ENCODE measurements at regions not wholly inside any gene's neighbourhood (a gene's known extent, or its start where the extent isn't known, plus 50 kb on each side); places are given as distances from the start of the nearest gene placed in this dataset.
"Not testable (repeated sequence)": the region's sequence is repeated elsewhere in the genome, so short reads cannot be mapped to it uniquely, and the experiment has no call there.

GRCh38 chr2:57621122-57621663 lies 425.4 kb upstream of the VRK2 start:
- DNase-seq: no peak

DNA sequence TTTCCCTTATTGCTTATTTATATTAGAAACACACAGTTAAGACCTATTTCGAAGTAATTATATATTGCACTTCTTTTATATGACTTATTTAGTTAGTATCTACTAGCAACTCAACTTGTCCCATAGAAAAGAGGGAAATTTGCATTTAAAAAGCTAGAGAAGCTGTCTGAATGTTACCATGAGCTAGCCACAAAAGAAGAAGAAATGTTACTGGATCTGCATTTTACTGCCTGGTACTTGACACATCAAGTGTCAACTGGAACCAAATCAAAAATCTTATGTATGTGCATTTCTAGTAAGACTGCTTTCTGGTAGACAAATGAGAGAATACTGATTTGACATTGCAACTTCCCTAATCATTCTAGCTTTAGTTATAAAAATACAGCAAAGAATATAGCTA lies 424.6 kb upstream of the VRK2 start:
- DNase-seq: no peak

- no peak for DNase-seq
These were observed 390.4 kb upstream of the VRK2 start for GRCh38 chr2:57656198-57656597.

DNA sequence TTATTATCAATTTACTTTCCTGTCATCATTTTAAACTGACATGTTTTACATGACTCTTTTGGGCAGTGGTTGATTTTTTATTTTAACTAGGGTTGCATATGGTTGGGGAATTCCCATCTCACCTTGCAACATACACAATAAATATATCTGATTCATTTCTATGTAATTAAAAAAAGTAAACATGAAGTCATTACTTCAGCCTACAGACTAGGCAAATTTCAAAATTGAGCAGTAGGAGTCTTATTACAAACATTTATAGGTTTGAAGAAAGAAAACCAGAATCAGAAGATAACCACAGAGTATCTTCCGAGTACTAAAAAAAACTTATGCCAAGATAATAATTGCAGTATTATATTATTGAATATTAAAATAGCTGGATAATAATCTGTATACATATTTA lies 377.0 kb upstream of the VRK2 start:
- no peak for DNase-seq

GRCh38 chr2:57674025-57674424 lies 372.6 kb upstream of the VRK2 start:
- no peak for DNase-seq

DNA sequence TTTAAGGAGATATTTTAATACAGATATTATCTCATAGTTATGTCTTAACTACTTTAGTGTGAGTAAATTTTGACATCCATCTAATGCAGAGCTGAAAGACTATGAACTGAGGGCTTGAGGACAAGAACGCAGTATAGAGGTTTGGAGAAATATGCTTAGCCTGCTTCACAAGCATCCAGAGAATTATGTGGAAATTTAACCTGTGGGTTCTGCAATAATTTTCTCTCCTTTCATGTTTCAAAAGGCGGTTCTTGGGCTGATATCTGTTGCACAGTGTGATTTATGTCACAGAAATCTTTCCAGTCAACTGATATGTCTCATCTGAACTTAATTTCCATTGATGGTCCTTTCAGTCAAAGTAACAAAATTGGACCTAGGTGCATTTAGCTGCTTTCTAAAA lies 371.9 kb upstream of the VRK2 start:
- DNase-seq: no peak

DNA sequence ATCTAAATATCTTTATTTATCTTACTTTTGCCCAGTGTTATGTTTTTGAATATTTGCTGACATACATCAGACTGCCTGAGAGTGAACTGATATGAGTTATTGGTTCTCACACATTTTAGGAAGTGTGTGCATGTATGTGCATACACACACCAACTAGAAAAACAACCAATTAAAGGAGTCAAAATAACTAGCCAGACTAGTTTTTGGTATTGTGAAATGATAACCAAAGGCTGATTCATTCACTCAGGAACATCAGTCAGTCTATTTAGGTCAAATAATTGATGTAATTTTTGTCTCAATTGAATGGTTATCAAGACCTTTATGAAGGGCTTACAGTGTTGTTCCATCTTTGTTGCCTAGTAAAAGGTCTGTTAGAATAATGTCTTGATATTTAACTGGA lies 369.3 kb upstream of the VRK2 start:
- no peak for DNase-seq

GRCh38 chr2:57681650-57682049 lies 365.0 kb upstream of the VRK2 start:
- DNase-seq: no peak

GRCh38 chr2:57685032-57685431 lies 361.6 kb upstream of the VRK2 start:
- DNase-seq: no peak

- DNase-seq: no peak
These were observed 354.2 kb upstream of the VRK2 start for GRCh38 chr2:57692395-57692794.

DNA sequence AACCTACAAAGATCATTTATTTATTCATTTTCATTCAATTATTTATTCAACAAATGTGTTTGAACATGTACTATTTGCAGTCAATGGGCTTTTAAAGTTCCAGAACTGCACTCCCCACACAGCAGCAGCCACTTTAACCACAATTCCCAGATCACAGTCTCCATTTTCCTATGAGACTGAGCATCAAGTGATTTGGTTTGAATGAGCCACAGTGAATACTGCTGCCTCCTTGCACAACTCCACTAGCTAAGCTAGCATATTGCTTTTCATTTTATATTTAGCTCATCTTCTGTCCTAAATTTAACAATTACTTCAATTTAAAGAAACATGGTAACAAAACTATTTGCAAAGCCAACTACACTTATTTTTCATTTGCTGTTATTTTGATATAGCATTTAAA lies 353.4 kb upstream of the VRK2 start:
- no peak for DNase-seq

DNA sequence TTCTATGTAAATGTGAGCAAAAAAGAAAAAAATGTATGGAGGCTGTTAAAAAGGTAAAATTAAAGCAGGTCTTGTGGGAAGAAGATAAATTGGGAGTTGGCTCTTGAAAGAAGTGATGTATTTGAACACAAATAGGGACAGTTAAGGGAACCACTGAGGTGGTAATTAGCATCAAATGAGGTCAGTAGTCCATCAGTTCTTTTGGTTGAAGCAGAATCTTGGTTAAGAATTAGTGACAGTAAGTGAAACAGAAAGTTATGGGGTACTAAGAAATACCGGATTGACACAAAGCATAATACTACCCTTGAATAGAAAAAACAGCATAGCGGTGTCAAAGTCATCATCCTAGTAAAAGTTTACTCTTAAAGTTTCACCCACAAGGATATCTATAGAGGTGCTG lies 352.6 kb upstream of the VRK2 start:
- no peak for DNase-seq

DNA sequence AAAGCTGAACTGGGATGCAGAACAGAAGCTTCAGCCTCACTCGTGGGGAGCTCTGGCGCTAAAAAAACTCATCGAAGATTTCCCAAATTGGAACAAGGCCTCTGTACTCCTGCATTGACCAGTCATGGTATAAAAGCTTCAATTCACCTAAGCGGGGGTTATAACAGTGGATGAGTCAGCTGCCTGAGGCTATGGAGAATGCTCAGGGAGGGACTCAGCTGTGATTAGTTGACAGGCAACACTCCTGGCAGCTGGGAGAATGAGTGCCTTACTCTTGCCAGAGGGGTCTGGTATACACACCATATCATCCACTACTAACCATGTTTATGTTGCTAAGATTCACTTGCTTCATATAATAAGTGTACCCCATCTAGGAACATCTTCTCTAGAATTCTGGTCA lies 350.6 kb upstream of the VRK2 start:
- DNase-seq: no peak

- DNase-seq: no peak
These were observed 348.2 kb upstream of the VRK2 start for GRCh38 chr2:57698392-57698791.

DNA sequence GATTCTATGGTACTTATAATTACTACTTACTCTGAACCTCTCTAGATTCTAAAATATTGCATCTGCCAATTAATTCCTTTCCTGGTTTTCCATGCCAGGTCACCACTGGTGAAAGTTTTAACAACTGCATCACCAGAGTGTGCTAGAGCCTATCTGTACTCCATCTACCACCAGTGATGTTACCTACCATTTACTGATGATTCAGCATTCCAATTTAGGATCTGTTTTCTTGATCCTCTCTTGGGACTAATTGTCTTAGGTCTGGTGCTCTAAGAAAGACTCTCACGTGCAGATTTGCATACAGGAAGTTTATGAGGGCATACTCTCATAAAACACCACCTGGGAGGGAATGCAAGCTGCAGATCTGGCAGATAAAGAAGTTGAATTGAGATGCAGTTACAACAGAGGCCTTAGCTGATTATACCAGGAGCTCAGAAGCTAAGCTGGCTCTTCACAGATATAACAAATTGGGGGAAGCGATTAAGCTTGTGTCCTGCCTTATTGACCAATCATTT lies 347.6 kb upstream of the VRK2 start:
- no peak for DNase-seq

GRCh38 chr2:57701391-57701791 lies 345.2 kb upstream of the VRK2 start:
- no peak for DNase-seq

GRCh38 chr2:57703407-57703806 lies 343.2 kb upstream of the VRK2 start:
- DNase-seq: no peak

GRCh38 chr2:57707794-57708193 lies 338.8 kb upstream of the VRK2 start:
- not testable (repeated sequence) for DNase-seq

DNA sequence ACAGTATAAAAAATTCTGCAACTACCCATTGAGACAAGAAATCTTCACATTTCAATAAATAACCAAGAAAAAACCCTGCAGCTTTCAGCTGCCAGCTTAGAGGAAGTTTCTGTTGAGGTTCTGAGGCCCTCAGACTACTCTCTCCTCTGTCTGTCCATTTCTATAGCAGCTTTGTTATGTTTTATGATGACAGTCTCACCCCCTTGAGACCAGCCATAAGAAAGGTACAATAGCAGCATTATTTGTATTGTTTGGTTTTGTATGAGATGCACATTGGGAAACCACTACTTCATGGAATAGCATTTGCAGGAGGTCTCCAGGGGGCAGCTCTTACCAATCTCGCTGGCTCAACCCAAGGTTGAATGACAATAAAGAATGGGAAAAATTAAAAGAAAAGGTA lies 334.6 kb upstream of the VRK2 start:
- no peak for DNase-seq

- peak; percentile 17 for DNase-seq
These were observed 325.6 kb upstream of the VRK2 start for GRCh38 chr2:57720728-57721627.

DNA sequence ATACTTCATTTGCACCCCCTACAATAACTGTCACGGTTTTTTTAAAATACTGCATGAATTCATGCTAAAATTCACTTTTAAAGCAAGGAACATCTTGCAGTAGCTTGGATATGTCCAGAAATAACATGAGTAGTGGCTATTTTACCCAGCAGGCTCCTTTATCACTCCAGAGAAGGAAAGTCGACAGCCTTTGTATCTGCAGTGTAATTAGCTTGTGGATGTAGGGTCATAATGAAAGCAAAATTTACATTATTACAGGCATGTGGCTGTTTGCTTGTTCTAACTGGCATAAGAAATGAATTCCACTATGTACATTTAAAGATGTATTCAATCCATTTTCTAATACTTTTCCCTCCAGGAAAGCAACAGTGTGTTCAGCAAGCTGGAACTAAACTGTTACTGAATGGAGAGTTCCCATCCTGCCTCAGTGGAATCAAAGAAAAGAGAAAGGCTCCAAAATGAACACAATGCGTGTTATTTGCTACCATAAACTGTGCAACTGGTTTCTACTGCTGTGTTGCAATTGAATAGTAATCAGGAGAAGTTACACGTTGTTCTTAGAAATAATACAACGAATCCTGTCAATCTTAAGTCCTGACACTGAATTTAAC lies 321.2 kb upstream of the VRK2 start:
- no peak for DNase-seq

DNA sequence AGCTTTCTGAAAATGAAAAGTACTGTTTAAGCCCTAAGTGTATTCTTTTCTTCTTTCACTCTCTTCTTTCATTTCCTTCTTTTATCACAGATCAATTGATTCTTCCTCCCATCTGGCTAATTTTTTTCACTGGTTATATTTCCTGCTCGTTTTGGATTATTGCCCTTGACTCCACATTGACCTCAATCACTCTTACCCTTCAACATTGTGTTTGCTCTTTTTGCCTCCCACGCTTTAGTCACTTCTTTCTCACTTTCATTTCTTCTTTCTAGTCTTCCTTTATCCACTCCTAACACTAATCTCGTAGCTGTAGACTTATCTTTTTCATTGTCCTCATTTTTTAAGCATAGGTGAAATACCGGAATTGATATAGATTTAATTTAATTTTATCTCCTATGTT lies 320.3 kb upstream of the VRK2 start:
- DNase-seq: no peak

- no peak for DNase-seq
These were observed 317.9 kb upstream of the VRK2 start for GRCh38 chr2:57728691-57729090.

DNA sequence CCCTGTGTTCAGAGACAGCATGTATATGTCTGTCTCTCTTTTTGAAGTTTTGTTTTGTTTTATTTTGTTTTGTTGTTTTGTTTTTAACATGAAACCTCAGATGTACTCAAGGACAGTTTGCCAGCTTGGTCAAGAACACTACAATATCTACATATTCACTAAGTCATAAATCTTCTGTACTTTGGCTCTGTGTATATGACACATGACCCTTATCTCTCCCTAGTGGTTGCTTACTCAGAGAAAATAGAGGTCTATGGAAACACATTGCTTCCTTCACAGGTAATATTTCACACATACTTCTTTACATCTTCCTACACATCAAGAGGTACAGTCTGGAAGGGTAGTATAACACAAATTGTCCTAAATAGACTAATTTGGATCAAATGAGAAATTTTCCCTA lies 312.6 kb upstream of the VRK2 start:
- DNase-seq: no peak
